ENCODE measurements at regions not wholly inside any gene's neighbourhood (a gene's known extent, or its start where the extent isn't known, plus 50 kb on each side); places are given as distances from the start of the nearest gene placed in this dataset.

GRCh38 chr4:123256901-123257300, 139.7 kb upstream of the SPRY1 start:
- ATAC-seq (no peak), DNase-seq (no peak)
- no peaks in the 10 kb centered on the region for H3K4me1 ChIP-seq (ENCODE audit: insufficient read depth, low read length)
- no peaks in the 10 kb centered on the region for H3K79me2 ChIP-seq (ENCODE audit: low read length)
- H3K27me3 ChIP-seq (ENCODE audit: low read length), result no peaks in the 10 kb centered on the region
- intact Hi-C loops (cut with micrococcal nuclease), result no loop called here
- no peak for TF ChIP-seq EZH2 (IDR thresholded peaks at IDR 0.05; ENCODE audit: low read length, unreplicated experiment)
- no peak for TF ChIP-seq CTCF (conservative IDR thresholded peaks at IDR 0.05; ENCODE audit: low read depth, low read length)
- no peak for TF ChIP-seq EZH2phosphoT487 (IDR thresholded peaks at IDR 0.05; ENCODE audit: borderline replicate concordance, low read length)
- ChIA-PET POLR2A (ENCODE audit: unreplicated experiment) (no interaction called here), CTCF (no interaction called here)
- H3K9ac ChIP-seq (ENCODE audit: low read length), result no peak overlapping the region
- no peaks in the 10 kb centered on the region for H3K9me3 ChIP-seq (ENCODE audit: low read length)
- H3K4me2 ChIP-seq (ENCODE audit: low read length), result no peak overlapping the region
- H3K27ac ChIP-seq (ENCODE audit: low read length), result no peak overlapping the region
- H3K36me3 ChIP-seq (ENCODE audit: low read depth, low read length), result 0 out of 2 replicates have a peak, but pooled peaks cover 4% of the 10 kb centered on the region
- H3K9me2 ChIP-seq (replicated peaks; ENCODE audit: low read length), result no peaks in the 10 kb centered on the region
- no peak overlapping the region for H3K4me3 ChIP-seq (ENCODE audit: low read length)
- BruUV-seq (replicated peaks), result no TSS peak
- H4K20me1 ChIP-seq (ENCODE audit: low read length), result no peaks in the 10 kb centered on the region
- no peak overlapping the region for H2AFZ ChIP-seq (ENCODE audit: low read length)
- H3F3A ChIP-seq (ENCODE audit: low read length, unreplicated experiment), result no peaks in the 10 kb centered on the region

DNA sequence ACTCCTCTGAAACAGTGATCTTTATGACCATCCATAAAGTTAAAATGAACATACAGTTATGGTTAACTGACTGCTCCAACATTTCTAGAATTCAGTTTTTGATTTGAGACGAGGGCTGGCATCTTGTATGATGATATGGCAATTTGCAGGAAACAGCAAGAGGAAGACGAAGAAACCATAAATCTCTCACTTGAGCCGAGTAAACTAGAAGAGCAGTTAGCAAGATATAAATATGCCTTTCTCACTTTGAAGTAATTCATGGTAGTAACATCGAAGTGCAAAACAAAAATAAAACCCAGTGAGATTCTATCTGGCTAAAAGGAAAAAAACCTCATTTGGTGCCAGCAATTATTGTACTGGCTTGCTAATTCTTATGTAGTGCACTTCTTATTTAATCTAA, 139.0 kb upstream of the SPRY1 start:
- no peak overlapping the region for H3K27ac ChIP-seq (ENCODE audit: low read length)
- no peaks in the 10 kb centered on the region for H3K9me2 ChIP-seq (replicated peaks; ENCODE audit: low read length)
- 0 out of 2 replicates have a peak, but pooled peaks cover 4% of the 10 kb centered on the region for H3K36me3 ChIP-seq (ENCODE audit: low read depth, low read length)
- TF ChIP-seq CTCF (conservative IDR thresholded peaks at IDR 0.05; ENCODE audit: low read depth, low read length) (no peak), EZH2phosphoT487 (IDR thresholded peaks at IDR 0.05; ENCODE audit: borderline replicate concordance, low read length) (no peak), EZH2 (IDR thresholded peaks at IDR 0.05; ENCODE audit: low read length, unreplicated experiment) (no peak)
- no TSS peak for BruUV-seq (replicated peaks)
- H3K9ac ChIP-seq (ENCODE audit: low read length), result no peak overlapping the region
- intact Hi-C loops (cut with micrococcal nuclease), result no loop called here
- no peak overlapping the region for H3K4me3 ChIP-seq (ENCODE audit: low read length)
- DNase-seq, result no peak
- H3K27me3 ChIP-seq (ENCODE audit: low read length), result no peaks in the 10 kb centered on the region
- ChIA-PET CTCF (no interaction called here), POLR2A (ENCODE audit: unreplicated experiment) (no interaction called here)
- no peaks in the 10 kb centered on the region for H3K9me3 ChIP-seq (ENCODE audit: low read length)
- no peaks in the 10 kb centered on the region for H3K79me2 ChIP-seq (ENCODE audit: low read length)
- H2AFZ ChIP-seq (ENCODE audit: low read length), result no peak overlapping the region
- no peaks in the 10 kb centered on the region for H3K4me1 ChIP-seq (ENCODE audit: insufficient read depth, low read length)
- H3F3A ChIP-seq (ENCODE audit: low read length, unreplicated experiment), result no peaks in the 10 kb centered on the region
- ATAC-seq, result no peak
- H4K20me1 ChIP-seq (ENCODE audit: low read length), result no peaks in the 10 kb centered on the region
- no peak overlapping the region for H3K4me2 ChIP-seq (ENCODE audit: low read length)

DNA sequence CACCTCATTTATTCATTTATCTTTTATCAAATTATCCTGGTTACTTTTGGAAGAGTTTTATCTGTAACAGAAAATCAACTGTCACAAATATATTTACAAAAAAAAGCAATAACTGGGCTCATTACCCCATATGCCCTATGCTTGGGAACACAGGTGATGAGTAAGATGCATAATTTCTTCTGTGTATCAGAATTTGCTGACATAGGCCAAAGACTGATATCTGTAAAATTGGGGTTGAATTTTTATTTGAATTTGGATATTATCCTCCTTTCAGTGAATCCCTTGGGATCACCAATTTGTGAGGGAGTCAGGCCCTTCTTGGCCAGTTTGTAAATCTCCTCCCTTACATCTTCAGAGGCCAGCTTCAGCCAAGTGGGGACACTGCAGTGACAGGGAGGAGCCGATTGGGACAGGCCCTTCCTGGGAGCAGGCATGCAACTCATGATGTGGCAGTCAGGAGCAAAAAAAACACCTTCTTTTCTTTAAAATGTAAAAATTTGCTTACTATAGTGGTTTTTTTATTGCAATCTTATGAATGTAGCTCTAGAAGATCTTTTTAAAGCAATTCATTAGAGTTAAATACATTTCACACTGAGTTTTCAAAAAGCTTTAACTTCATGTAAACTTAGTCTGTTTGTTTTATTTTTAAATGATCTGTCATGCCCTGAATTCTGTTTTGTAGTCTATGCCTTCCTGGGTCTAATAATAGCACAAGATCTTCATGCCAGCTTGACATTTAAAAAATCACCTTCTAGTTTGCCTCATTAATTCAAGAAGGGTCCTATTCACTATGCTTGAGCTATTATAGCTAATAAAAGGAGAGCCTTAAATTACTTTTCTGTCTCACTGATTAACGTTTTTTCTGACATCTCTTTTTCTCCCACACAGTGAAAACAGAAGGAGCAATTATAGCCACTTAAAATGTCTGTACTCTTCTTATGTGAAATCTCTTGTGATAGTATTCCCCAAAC, 136.6 kb upstream of the SPRY1 start:
- Histone ChIP-seq H3K9me2 (replicated peaks; ENCODE audit: low read length) (no peaks in the 10 kb centered on the region), H3K9ac (ENCODE audit: low read length) (no peak overlapping the region), H3K36me3 (ENCODE audit: low read depth, low read length) (0 out of 2 replicates have a peak, but pooled peaks cover 4% of the 10 kb centered on the region), H3K27me3 (ENCODE audit: low read length) (no peaks in the 10 kb centered on the region), H3K4me2 (ENCODE audit: low read length) (no peak overlapping the region), H3K4me1 (ENCODE audit: insufficient read depth, low read length) (0 out of 2 replicates have a peak, but pooled peaks cover 1% of the 10 kb centered on the region), H4K20me1 (ENCODE audit: low read length) (no peaks in the 10 kb centered on the region), H3K79me2 (ENCODE audit: low read length) (no peaks in the 10 kb centered on the region), H3K27ac (ENCODE audit: low read length) (no peak overlapping the region), H3K9me3 (ENCODE audit: low read length) (no peaks in the 10 kb centered on the region), H3F3A (ENCODE audit: low read length, unreplicated experiment) (no peaks in the 10 kb centered on the region), H2AFZ (ENCODE audit: low read length) (no peak overlapping the region), H3K4me3 (ENCODE audit: low read length) (no peak overlapping the region)
- no peak for TF ChIP-seq CTCF (conservative IDR thresholded peaks at IDR 0.05; ENCODE audit: low read depth, low read length)
- no peak for TF ChIP-seq EZH2phosphoT487 (IDR thresholded peaks at IDR 0.05; ENCODE audit: borderline replicate concordance, low read length)
- no peak for TF ChIP-seq EZH2 (IDR thresholded peaks at IDR 0.05; ENCODE audit: low read length, unreplicated experiment)
- BruUV-seq (replicated peaks), result no TSS peak
- intact Hi-C loops (cut with micrococcal nuclease), result no loop called here
- ATAC-seq, result no peak
- POLR2A ChIA-PET (ENCODE audit: unreplicated experiment), result no interaction called here
- CTCF ChIA-PET, result interaction anchor here (0.6 kb wide), 1 partner anchor 262 kb away, joined by 3 read pairs; no protein-coding TSS in a partner anchor
- no peak for DNase-seq
